ENCODE measurements at regions not wholly inside any gene's neighbourhood (a gene's known extent, or its start where the extent isn't known, plus 50 kb on each side); places are given as distances from the start of the nearest gene placed in this dataset.
"Not testable (repeated sequence)": the region's sequence is repeated elsewhere in the genome, so short reads cannot be mapped to it uniquely, and the experiment has no call there.

DNA sequence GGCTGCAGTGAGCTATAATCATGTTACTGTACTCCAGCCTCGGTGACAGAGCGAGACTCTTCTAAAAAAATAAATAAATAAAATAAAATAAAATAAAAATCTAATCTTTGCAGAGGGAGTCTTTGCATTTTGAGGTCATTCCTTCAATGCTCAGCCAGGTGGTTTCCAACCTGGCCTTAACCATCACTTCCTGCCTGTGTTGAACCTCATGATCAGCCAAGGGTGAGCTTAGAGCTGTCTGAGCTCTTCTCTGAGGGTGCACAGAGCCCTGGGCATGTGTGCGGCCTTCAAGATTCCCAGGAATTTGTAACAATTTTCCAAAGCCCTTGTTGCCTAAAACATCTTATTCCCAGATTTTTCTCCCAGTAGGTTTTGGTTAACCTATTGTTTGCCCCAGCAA, 94.3 kb downstream of the KCNJ12 start:
- not testable (repeated sequence) for TF ChIP-seq EP300, POLR2A (IDR thresholded peaks at IDR 0.05)
- TF ChIP-seq, protein P1, sequence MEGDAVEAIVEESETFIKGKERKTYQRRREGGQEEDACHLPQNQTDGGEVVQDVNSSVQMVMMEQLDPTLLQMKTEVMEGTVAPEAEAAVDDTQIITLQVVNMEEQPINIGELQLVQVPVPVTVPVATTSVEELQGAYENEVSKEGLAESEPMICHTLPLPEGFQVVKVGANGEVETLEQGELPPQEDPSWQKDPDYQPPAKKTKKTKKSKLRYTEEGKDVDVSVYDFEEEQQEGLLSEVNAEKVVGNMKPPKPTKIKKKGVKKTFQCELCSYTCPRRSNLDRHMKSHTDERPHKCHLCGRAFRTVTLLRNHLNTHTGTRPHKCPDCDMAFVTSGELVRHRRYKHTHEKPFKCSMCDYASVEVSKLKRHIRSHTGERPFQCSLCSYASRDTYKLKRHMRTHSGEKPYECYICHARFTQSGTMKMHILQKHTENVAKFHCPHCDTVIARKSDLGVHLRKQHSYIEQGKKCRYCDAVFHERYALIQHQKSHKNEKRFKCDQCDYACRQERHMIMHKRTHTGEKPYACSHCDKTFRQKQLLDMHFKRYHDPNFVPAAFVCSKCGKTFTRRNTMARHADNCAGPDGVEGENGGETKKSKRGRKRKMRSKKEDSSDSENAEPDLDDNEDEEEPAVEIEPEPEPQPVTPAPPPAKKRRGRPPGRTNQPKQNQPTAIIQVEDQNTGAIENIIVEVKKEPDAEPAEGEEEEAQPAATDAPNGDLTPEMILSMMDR (IDR thresholded peaks at IDR 0.05): not testable (repeated sequence)

Data from ovary (tissue), 3 donors.